ENCODE measurements at regions not wholly inside any gene's neighbourhood (a gene's known extent, or its start where the extent isn't known, plus 50 kb on each side); places are given as distances from the start of the nearest gene placed in this dataset.

DNA sequence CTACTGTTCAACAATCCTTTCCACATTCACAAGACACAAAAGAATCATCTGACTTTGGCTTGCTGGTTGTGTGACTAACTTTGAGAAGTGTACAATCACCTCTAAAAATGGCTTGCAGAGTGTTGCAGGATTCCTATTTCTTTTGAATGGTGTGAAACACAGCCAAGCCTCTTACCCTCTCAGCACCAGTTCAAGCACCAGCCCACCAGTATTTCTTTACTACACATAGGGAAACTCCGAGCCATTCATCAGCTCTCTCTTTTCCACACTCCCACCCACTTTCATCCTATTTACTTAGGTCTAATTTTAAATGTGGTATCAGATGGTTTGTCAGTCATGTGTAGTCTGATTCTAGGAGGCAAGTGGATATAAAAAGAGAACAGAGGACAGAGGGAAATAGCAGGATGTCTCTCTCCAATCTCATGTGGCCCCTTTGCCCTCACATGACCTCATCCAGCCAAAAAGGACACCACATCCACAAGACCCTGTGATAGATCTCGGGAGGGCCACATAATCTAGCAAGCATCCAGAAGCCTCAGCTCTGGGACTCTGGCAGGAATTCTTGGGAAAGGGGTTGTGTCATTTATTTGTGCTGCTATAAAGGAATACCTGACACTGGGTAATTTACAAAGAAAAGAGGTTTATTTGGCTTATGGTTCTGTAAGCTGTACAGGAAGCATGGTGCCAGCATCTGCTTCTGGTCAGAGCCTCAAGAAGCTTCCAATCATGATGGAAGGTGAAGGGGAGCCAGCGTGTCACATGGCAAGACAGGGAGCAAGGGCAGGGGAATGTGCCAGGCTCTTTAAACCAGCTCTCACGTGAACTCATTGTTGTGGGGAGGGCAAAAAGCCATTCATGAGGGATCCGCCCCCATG, 66.8 kb upstream of the NEBL start:
- intact Hi-C loops (cut with micrococcal nuclease; ENCODE audit: unreplicated experiment) = no loop called here
- POLR2A ChIA-PET = no interaction called here

DNA sequence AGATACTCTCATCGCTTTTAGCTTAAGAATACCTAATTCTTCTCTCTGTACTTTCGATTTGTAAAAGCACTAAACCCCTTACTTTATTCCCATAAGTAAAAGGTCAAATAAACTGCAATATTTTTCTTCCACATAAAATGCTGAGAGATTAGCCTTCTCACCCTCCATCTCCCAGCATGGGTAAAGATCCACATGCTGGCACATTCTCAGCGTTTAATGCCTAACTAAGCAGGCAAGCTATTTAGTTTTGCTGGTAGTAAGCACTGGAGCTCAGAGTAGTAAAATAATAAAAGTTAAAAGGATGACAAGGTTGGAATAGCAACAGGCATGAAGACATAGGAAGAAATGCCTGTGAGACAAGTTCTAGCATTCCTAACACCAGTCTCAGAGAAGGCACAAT, 65.9 kb upstream of the NEBL start:
- FAIRE-seq = no peak
- 40% methylated on average over 3 of the region's 3 CpGs for WGBS (ENCODE audit: insufficient coverage, insufficient replicate concordance, low lambda C conversion rate, missing lambda C conversion rate)
- RAD21 ChIA-PET (ENCODE audit: unreplicated experiment) = no interaction called here
- Histone ChIP-seq H3K27ac (ENCODE audit: control insufficient read depth, insufficient read depth) (no peak overlapping the region), H3K9ac (ENCODE audit: control insufficient read depth, insufficient read depth, low read length) (no peak overlapping the region), H3K4me1 (ENCODE audit: control insufficient read depth, insufficient read depth, low read length) (no peaks in the 10 kb centered on the region), H3K4me3 (no peak overlapping the region), H3K9me3 (replicated peaks; ENCODE audit: control insufficient read depth, insufficient read depth, low read length) (peaks cover 3% of the 10 kb centered on the region; the same call in 1 of the 3 replicates), H2AFZ (ENCODE audit: control insufficient read depth, low read depth, low read length) (no peak overlapping the region), H3K27me3 (replicated peaks in 1 of 2; ENCODE audit: control insufficient read depth in 2 of 2, insufficient read depth in 2 of 2, low read length in 1 of 2) (peaks cover 0 to 2% of the 10 kb centered on the region in 2 experiments; a peak in 1 of 4 replicates), H3K79me2 (ENCODE audit: control insufficient read depth, insufficient read depth, low read length) (no peaks in the 10 kb centered on the region), H4K20me1 (ENCODE audit: control insufficient read depth, insufficient read depth) (no peaks in the 10 kb centered on the region), H3K36me3 (ENCODE audit: control insufficient read depth in 2 of 2, insufficient read depth in 2 of 2, low read length in 1 of 2) (no peaks in the 10 kb centered on the region), H3K4me2 (ENCODE audit: control insufficient read depth, insufficient read depth) (no peak overlapping the region)
- DNase-seq (ENCODE audit: low read depth, low spot score) = no peak
- SMC1A ChIA-PET (ENCODE audit: uncharacterized antibody, unreplicated experiment) = no interaction called here
- intact Hi-C loops (cut with micrococcal nuclease; ENCODE audit: unreplicated experiment) = no loop called here
- in situ Hi-C loops (cut with MboI) = no loop called here
- ATAC-seq = no peak
- CTCF ChIA-PET = no interaction called here
- BruUV-seq (replicated peaks) = no TSS peak
- POLR2A ChIA-PET = no interaction called here
- TF ChIP-seq TARDBP (IDR thresholded peaks at IDR 0.05; ENCODE audit: borderline replicate concordance) (no peak), POLR2A (IDR thresholded peaks at IDR 0.05; ENCODE audit: low read depth, low read length) (no peak), YBX1 (IDR thresholded peaks at IDR 0.05) (no peak), SMARCA5 (IDR thresholded peaks at IDR 0.05) (no peak), RUNX3 (IDR thresholded peaks at IDR 0.05; ENCODE audit: low read length) (no peak), CHD2 (IDR thresholded peaks at IDR 0.05; ENCODE audit: borderline replicate concordance, low read depth, low read length) (no peak), SUPT20H (IDR thresholded peaks at IDR 0.05; ENCODE audit: borderline replicate concordance, control insufficient read depth, low read depth, low read length) (no peak), PAX5 (IDR thresholded peaks at IDR 0.05; ENCODE audit: borderline replicate concordance, low read depth, low read length) (no peak), FOXM1 (IDR thresholded peaks at IDR 0.05; ENCODE audit: low read depth, low read length) (no peak), RB1 (IDR thresholded peaks at IDR 0.05; ENCODE audit: borderline replicate concordance) (no peak), NR2F1 (conservative IDR thresholded peaks at IDR 0.05) (no peak), NR2C2 (IDR thresholded peaks at IDR 0.05; ENCODE audit: borderline replicate concordance, control insufficient read depth, insufficient read length, low read depth) (no peak), ESRRA (IDR thresholded peaks at IDR 0.05; ENCODE audit: low read length) (no peak), SMC3 (IDR thresholded peaks at IDR 0.05; ENCODE audit: borderline replicate concordance, low read length) (no peak)

More for the DNA sequence above, 66.8 kb upstream of the NEBL start:
- no TSS peak for BruUV-seq (replicated peaks)
- peaks cover 3% of the 10 kb centered on the region; the same call in 1 of the 3 replicates for H3K9me3 ChIP-seq (replicated peaks; ENCODE audit: control insufficient read depth, insufficient read depth, low read length)
- no peaks in the 10 kb centered on the region for H3K27me3 ChIP-seq (replicated peaks in 1 of 2; ENCODE audit: control insufficient read depth in 2 of 2, insufficient read depth in 2 of 2, low read length in 1 of 2)
- H3K4me2 ChIP-seq (ENCODE audit: control insufficient read depth, insufficient read depth) = no peak overlapping the region
- DNase-seq (ENCODE audit: low read depth, low spot score) = no peak
- CTCF ChIA-PET = no interaction called here
- no peaks in the 10 kb centered on the region for H3K4me1 ChIP-seq (ENCODE audit: control insufficient read depth, insufficient read depth, low read length)
- H3K36me3 ChIP-seq (ENCODE audit: control insufficient read depth in 2 of 2, insufficient read depth in 2 of 2, low read length in 1 of 2) = no peaks in the 10 kb centered on the region
- H3K79me2 ChIP-seq (ENCODE audit: control insufficient read depth, insufficient read depth, low read length) = no peaks in the 10 kb centered on the region
- FAIRE-seq = no peak
- no peak overlapping the region for H3K27ac ChIP-seq (ENCODE audit: control insufficient read depth, insufficient read depth)
- TF ChIP-seq, protein P1, sequence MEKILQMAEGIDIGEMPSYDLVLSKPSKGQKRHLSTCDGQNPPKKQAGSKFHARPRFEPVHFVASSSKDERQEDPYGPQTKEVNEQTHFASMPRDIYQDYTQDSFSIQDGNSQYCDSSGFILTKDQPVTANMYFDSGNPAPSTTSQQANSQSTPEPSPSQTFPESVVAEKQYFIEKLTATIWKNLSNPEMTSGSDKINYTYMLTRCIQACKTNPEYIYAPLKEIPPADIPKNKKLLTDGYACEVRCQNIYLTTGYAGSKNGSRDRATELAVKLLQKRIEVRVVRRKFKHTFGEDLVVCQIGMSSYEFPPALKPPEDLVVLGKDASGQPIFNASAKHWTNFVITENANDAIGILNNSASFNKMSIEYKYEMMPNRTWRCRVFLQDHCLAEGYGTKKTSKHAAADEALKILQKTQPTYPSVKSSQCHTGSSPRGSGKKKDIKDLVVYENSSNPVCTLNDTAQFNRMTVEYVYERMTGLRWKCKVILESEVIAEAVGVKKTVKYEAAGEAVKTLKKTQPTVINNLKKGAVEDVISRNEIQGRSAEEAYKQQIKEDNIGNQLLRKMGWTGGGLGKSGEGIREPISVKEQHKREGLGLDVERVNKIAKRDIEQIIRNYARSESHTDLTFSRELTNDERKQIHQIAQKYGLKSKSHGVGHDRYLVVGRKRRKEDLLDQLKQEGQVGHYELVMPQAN (conservative IDR thresholded peaks at IDR 0.05) = no peak
- TF ChIP-seq NR2C2 (IDR thresholded peaks at IDR 0.05; ENCODE audit: borderline replicate concordance, control insufficient read depth, insufficient read length, low read depth) = no peak
- RAD21 ChIA-PET (ENCODE audit: unreplicated experiment) = no interaction called here
- WGBS (ENCODE audit: insufficient coverage, insufficient replicate concordance, low lambda C conversion rate, missing lambda C conversion rate) = 13% methylated on average over 5 of the region's 5 CpGs
- no peak overlapping the region for H2AFZ ChIP-seq (ENCODE audit: control insufficient read depth, low read depth, low read length)
- no peak overlapping the region for H3K4me3 ChIP-seq
- no peaks in the 10 kb centered on the region for H4K20me1 ChIP-seq (ENCODE audit: control insufficient read depth, insufficient read depth)
- H3K9ac ChIP-seq (ENCODE audit: control insufficient read depth, insufficient read depth, low read length) = no peak overlapping the region
- in situ Hi-C loops (cut with MboI) = no loop called here
- ATAC-seq = no peak
- SMC1A ChIA-PET (ENCODE audit: uncharacterized antibody, unreplicated experiment) = no interaction called here
